ENCODE measurements at regions not wholly inside any gene's neighbourhood (a gene's known extent, or its start where the extent isn't known, plus 50 kb on each side); places are given as distances from the start of the nearest gene placed in this dataset.
A peak's percentile ranks its signal among the peaks of the same experiment; 100 is the strongest.

- DNase-seq (ENCODE audit: extremely low spot score in 2 of 2), result no peak
- peaks cover 15% of the 10 kb centered on the region for H3K4me1 ChIP-seq
- TF ChIP-seq POLR2A (IDR thresholded peaks at IDR 0.05), result no peak
- TF ChIP-seq CTCF (IDR thresholded peaks at IDR 0.05), result no peak
- no peak for TF ChIP-seq POLR2AphosphoS5 (IDR thresholded peaks at IDR 0.05; ENCODE audit: insufficient read depth in 1 of 2, low read depth in 1 of 2)
These were observed 613.6 kb upstream of the KLF4 start for GRCh38 chr9:108103046-108103693.

GRCh38 chr9:108101410-108101809 is 611.8 kb upstream of the KLF4 start:
- no peak overlapping the region for H3K4me3 ChIP-seq
- no peak for TF ChIP-seq CTCF (IDR thresholded peaks at IDR 0.05)
- no peak for TF ChIP-seq POLR2AphosphoS5 (IDR thresholded peaks at IDR 0.05; ENCODE audit: insufficient read depth in 1 of 2, low read depth in 1 of 2)
- no peak for TF ChIP-seq POLR2A (IDR thresholded peaks at IDR 0.05)
- H3K4me1 ChIP-seq, result peaks cover 15% of the 10 kb centered on the region
- no peaks in the 10 kb centered on the region for H3K27me3 ChIP-seq
- no peak overlapping the region for H3K27ac ChIP-seq
- no peak for DNase-seq (ENCODE audit: extremely low spot score in 2 of 2)
- intact Hi-C loops (cut with DNase I), result no loop called here
- no peaks in the 10 kb centered on the region for H3K9me3 ChIP-seq
- no peaks in the 10 kb centered on the region for H3K36me3 ChIP-seq

More at GRCh38 chr9:108103046-108103693, 613.6 kb upstream of the KLF4 start:
- Histone ChIP-seq H3K4me3 (no peak overlapping the region), H3K9me3 (no peaks in the 10 kb centered on the region), H3K27ac (no peak overlapping the region), H3K27me3 (no peaks in the 10 kb centered on the region), H3K36me3 (no peaks in the 10 kb centered on the region)
- intact Hi-C loops (cut with DNase I), result no loop called here

- Histone ChIP-seq H3K27ac (no peak overlapping the region), H3K4me3 (no peak overlapping the region), H3K36me3 (no peaks in the 10 kb centered on the region), H3K9me3 (no peaks in the 10 kb centered on the region), H3K27me3 (no peaks in the 10 kb centered on the region), H3K4me1 (peaks cover 15% of the 10 kb centered on the region)
- intact Hi-C loops (cut with DNase I), result no loop called here
- no peak for TF ChIP-seq POLR2AphosphoS5 (IDR thresholded peaks at IDR 0.05; ENCODE audit: insufficient read depth in 1 of 2, low read depth in 1 of 2)
- no peak for TF ChIP-seq CTCF (IDR thresholded peaks at IDR 0.05)
- no peak for TF ChIP-seq POLR2A (IDR thresholded peaks at IDR 0.05)
- peak in 1 of 2 donors; percentile 65 for DNase-seq (ENCODE audit: extremely low spot score in 2 of 2)
These were observed 611.0 kb upstream of the KLF4 start for GRCh38 chr9:108100571-108100970.

- Histone ChIP-seq H3K36me3 (no peaks in the 10 kb centered on the region), H3K4me3 (no peak overlapping the region), H3K27ac (no peak overlapping the region), H3K4me1 (peaks cover 15% of the 10 kb centered on the region), H3K9me3 (no peaks in the 10 kb centered on the region), H3K27me3 (no peaks in the 10 kb centered on the region)
- intact Hi-C loops (cut with DNase I), result no loop called here
- DNase-seq (ENCODE audit: extremely low spot score in 2 of 2), result peak in 1 of 2 donors; percentile 16
- no peak for TF ChIP-seq POLR2AphosphoS5 (IDR thresholded peaks at IDR 0.05; ENCODE audit: insufficient read depth in 1 of 2, low read depth in 1 of 2)
- no peak for TF ChIP-seq POLR2A (IDR thresholded peaks at IDR 0.05)
- no peak for TF ChIP-seq CTCF (IDR thresholded peaks at IDR 0.05)
These were observed 610.3 kb upstream of the KLF4 start for GRCh38 chr9:108099854-108100253.

- H3K4me1 ChIP-seq, result no peaks in the 10 kb centered on the region
- TF ChIP-seq POLR2A (IDR thresholded peaks at IDR 0.05) (no peak), CTCF (IDR thresholded peaks at IDR 0.05) (no peak), POLR2AphosphoS5 (IDR thresholded peaks at IDR 0.05; ENCODE audit: insufficient read depth in 1 of 2, low read depth in 1 of 2) (no peak)
- H3K27me3 ChIP-seq, result no peaks in the 10 kb centered on the region
- H3K9me3 ChIP-seq, result no peaks in the 10 kb centered on the region
- no peak for DNase-seq (ENCODE audit: extremely low spot score in 2 of 2)
- intact Hi-C loops (cut with DNase I), result no loop called here
- H3K27ac ChIP-seq, result no peak overlapping the region
- H3K36me3 ChIP-seq, result no peaks in the 10 kb centered on the region
- H3K4me3 ChIP-seq, result no peak overlapping the region
These were observed 605.9 kb upstream of the KLF4 start for GRCh38 chr9:108095496-108095895.

All from vagina (tissue), 2 donors.